SW 1271 (cell line): ENCODE measurements at regions not wholly inside any gene's neighbourhood (a gene's known extent, or its start where the extent isn't known, plus 50 kb on each side); places are given as distances from the start of the nearest gene placed in this dataset.

Experiments used
- DNase-seq, 2 experiments: peaks; one replicate each; lab custom pipeline; 2025; lab: John Stamatoyannopoulos, UW

DNA sequence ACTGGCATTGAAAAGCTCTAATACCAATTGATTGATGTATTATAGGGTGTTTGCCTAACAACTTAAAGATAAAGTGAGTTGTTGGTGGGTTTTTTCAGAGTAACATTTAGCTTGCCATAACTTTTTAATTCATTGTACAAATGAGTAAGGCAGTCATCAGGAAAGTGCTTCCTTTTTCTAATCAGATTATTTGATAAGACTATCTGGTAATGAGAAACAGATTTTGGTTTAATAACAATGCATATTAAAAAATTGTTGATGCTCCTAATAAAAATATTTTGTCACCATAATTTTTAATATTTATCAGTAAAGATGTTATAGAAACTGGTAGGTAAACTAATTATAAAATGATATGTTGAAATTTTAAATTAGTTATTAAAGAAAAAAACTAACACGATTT, 51.3 kb downstream of the BLTP1 start:
- DNase-seq, result no peak

DNA sequence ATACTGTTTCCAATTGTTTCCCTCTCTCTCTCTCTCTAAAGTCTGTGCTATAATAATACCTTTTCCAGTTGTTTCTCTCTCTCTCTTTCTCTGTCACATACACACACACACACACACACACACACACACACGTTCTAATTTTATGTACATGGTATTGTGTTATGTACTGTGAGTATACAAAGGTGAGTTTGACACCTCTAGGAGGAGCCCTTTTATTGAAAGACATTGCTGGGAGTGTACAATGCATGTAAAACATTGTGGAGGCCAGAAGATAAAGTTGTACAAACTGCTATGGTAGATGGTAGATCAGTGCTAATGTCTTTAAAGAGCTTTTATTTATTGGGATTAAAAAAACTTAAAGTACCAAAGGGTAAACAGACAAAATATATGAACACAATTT, 53.6 kb downstream of the BLTP1 start:
- no peak for DNase-seq

GRCh38 chr4:122212880-122213279, 60.7 kb downstream of the BLTP1 start:
- no peak for DNase-seq

- no peak for DNase-seq
Observed at GRCh38 chr4:122218762-122219161, 66.6 kb downstream of the BLTP1 start.

- DNase-seq, result no peak
Observed at GRCh38 chr4:122219356-122219755, 67.2 kb downstream of the BLTP1 start.

GRCh38 chr4:122221322-122221721, 69.2 kb downstream of the BLTP1 start:
- no peak for DNase-seq

- peak in 1 of 2 experiments; percentile 2 for DNase-seq
Observed at GRCh38 chr4:122224348-122224747, 72.2 kb downstream of the BLTP1 start.

DNA sequence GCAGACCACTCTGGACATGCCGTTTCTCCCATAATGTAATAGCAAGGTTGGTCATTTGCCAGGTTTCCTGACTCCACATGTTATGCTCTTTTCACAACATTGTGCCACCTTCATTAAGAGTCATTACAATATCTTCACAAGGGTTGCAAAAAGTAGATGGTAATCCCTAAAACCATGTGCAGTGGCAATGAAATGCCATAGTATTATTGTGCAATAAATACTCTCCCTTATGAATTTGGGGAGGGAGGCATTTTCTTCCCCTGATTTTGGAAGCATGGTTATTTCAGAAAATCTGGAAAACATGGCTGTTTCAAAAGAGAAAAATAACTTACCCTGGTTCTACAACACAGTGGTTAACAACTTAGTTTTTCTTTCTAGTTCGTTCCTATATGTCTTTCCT, 75.1 kb downstream of the BLTP1 start:
- no peak for DNase-seq

- DNase-seq, result no peak
Observed at GRCh38 chr4:122229857-122230256, 77.7 kb downstream of the BLTP1 start.

DNA sequence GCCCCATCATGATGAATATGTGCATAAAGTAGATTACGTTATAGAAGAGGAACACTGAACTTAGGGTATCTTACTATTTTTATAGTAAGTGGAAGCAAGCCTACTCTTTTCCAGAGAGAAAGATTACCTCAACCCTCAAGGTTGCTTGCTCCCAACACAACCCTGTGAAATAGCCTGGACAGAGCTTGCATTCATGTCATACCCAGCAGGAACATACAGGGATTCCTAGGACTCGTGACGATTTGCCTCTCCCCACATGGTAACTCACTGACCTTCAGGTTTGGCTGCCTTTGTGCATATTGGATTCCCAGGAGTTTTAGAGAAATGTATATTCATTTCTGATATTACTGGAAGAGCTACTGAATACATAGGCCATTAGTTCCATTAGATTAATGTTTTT, 80.5 kb downstream of the BLTP1 start:
- no peak for DNase-seq

DNA sequence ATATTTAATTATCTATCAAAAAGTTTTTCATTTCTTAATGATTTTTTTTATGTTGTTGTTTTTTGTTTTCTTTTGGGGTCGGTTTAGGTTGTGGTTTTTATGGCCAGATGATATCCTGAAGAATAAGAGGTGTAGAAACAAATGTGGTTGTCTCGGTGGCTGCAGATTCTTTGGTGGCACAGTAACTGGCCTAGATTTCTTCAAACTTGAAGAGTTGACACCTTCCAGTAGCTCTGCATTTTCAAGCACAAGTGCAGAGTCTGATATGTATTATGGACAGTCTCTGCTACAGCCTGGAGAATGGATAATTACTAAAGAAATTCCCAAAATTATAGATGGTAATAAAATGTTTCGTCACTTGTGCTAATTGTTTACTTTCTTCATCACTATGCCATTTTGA, 82.6 kb downstream of the BLTP1 start:
- DNase-seq, result no peak

DNA sequence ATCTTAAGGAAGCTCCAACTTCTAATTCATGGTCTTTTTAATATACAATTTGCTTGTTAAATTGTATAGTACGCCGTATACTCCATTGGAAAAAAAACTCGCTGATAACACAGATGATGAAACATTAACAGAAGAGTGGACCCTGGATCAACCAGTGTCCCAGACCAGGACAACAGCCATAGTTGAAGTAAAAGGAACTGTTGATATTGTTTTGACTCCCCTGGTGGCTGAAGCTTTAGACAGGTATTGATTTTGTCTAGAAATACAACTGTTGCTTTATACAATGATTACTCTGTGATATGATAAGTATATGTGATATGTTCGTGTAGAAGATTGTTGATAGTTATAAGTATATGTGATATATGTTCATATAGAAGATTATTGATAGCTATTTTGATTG, 91.7 kb downstream of the BLTP1 start:
- DNase-seq, result no peak

DNA sequence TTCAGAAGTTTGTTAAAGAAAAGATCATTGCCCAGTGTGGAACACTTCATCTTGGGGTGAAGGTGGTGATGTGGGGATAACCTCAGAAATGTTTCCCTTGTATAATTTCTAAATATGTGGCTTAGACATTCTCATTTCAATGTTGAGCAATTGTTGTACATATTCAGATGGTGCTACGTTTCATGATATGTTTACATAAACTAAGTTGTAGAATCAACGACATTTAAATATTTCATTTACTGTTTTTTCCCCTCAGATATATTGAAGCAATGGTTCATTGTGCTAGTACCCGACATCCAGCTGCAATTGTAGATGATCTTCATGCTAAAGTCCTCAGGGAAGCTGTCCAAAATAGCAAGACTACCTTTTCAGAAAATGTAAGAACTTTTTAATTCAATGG, 92.6 kb downstream of the BLTP1 start:
- no peak for DNase-seq

- DNase-seq, result no peak
Observed at GRCh38 chr4:122246551-122246950, 94.4 kb downstream of the BLTP1 start.

DNA sequence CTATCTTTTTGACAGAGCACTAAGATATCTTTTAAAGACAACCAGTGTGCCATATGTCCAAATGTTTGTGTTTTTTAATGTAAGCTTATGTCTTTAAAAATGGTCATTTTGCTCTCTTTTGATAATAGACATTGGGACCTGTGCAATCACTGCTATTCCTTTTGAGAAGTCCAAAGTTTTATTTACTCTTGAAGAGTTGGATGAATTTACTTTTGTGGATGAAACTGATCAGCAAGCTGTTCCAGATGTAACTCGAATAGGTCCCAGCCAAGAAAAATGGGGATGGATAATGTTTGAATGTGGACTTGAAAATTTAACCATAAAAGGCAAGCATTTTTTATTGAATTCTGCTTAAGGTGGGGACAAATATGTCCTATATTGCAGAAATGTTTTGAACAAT, 97.2 kb downstream of the BLTP1 start:
- no peak for DNase-seq

DNA sequence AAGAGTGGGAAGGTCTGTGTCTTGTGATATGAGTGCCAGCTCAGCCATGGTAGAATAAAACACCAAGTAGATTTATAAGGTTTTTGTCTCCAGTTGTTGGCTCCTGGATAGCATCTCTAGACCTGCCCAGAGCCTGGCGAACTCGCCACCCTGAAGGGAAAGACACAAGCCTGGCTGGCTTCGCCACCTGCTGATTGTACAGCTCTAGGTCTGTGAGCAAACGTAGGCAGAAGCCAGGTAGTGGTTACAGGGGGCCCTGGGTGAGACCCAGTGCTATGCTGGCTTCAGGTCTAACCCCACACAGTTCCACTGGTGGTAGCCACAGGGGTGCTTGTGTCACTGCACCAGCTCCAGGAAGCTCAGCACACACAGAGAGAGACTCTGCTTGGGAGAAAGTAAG, 100.5 kb downstream of the BLTP1 start:
- DNase-seq, result no peak

GRCh38 chr4:122259849-122260248, 107.7 kb downstream of the BLTP1 start:
- no peak for DNase-seq

GRCh38 chr4:122276359-122276758, 102.5 kb upstream of the ADAD1 start:
- DNase-seq, result no peak

- DNase-seq, result no peak
Observed at GRCh38 chr4:122278976-122279375, 99.8 kb upstream of the ADAD1 start.

DNA sequence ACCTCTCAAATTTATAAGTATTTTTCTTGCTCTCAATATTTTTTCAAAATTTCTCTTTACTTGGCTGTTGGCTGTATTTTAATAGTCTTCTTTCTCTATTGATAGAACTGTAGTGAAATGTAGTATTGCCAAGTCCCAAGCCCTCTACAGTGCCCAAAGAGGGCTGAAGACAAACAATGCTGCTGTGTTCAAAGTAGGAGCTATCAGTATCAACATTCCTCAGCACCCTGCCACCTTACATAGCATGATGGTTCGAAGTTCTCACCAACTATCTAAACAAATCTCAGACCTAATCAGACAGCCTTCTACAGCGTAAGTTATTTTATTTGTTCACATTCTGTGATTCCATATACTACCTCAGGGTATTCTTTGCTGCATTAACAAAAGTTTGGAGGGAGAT, 99.1 kb upstream of the ADAD1 start:
- no peak for DNase-seq

GRCh38 chr4:122285285-122285684, 93.5 kb upstream of the ADAD1 start:
- no peak for DNase-seq

GRCh38 chr4:122293374-122294365, 85.1 kb upstream of the ADAD1 start:
- DNase-seq, result no peak

GRCh38 chr4:122297694-122298093, 81.1 kb upstream of the ADAD1 start:
- no peak for DNase-seq

GRCh38 chr4:122300776-122301175, 78.0 kb upstream of the ADAD1 start:
- no peak for DNase-seq
